Esophagus muscularis mucosa (tissue), 4 donors: ENCODE measurements at regions not wholly inside any gene's neighbourhood (a gene's known extent, or its start where the extent isn't known, plus 50 kb on each side); places are given as distances from the start of the nearest gene placed in this dataset.

ENCODE experiments used
- DNase-seq: peaks from one replicate; pipeline ENCODE4 v3.0.0-alpha.2; 2017; ENCODE audit errors: extremely low spot score
- H3K27ac ChIP-seq, 4 donors: fragments of 200-600 bp; sonication (generic); replicated peaks in 1 of 4; 1 replicate in 3 of 4; 2 replicates in 1 of 4; pipeline ENCODE4 v1.5.1; 2016 to 2019; ENCODE audit warnings: mild to moderate bottlenecking in 1 of 4
- H3K27me3 ChIP-seq, 4 donors: fragments of 200-600 bp; sonication (generic); one replicate each; pipeline versions ENCODE4 v1.5.1 to v1.6.0; 2016 to 2019
- H3K36me3 ChIP-seq, 4 donors: fragments of 200-600 bp; sonication (generic); one replicate each; pipeline ENCODE4 v1.5.1; 2016 to 2019
- H3K4me1 ChIP-seq, 4 donors: fragments of 200-600 bp; sonication (generic); one replicate each; pipeline ENCODE4 v1.5.1; 2016 to 2019
- H3K4me3 ChIP-seq, 4 donors: fragments of 200-600 bp; sonication (generic); 1 replicate in 2 of 4; 2 replicates in 2 of 4; pipeline ENCODE4 v1.5.1; 2016 to 2019; ENCODE audit warnings: mild to moderate bottlenecking in 4 of 4, moderate library complexity in 1 of 4
- H3K9me3 ChIP-seq, 4 donors: fragments of 200-600 bp; sonication (generic); 1 replicate in 3 of 4; 2 replicates in 1 of 4; pipeline ENCODE4 v1.5.1; 2016 to 2019
- CTCF ChIP-seq, 3 experiments: fragments of 200-600 bp in 2 of 3; fragments of 450-650 bp in 1 of 3; sonication (generic) in 2 of 3; IDR thresholded peaks; one replicate each; pipeline ENCODE4 v1.5.1; 2017 to 2019; ENCODE audit warnings: antibody characterized with exemption in 3 of 3, mild to moderate bottlenecking in 2 of 3, moderate library complexity in 1 of 3
- EP300 ChIP-seq: sonication (generic); formaldehyde crosslinking; IDR thresholded peaks from one replicate; pipeline ENCODE4 v1.6.1; 2017; ENCODE audit warnings: antibody characterized with exemption
- POLR2A ChIP-seq: fragments of 450-650 bp; IDR thresholded peaks from one replicate; pipeline ENCODE4 v1.6.1; 2017; ENCODE audit warnings: antibody characterized with exemption, moderate library complexity, mild to moderate bottlenecking, low read depth
- POLR2AphosphoS5 ChIP-seq, 2 donors: sonication (generic); formaldehyde crosslinking; IDR thresholded peaks; one replicate each; pipeline ENCODE4 v1.6.1; 2017; ENCODE audit warnings: antibody characterized with exemption in 2 of 2
- WGBS: methylation state at CpG from one replicate; pipeline ENCODE4 v1.1.5; 2018; 5-methylcytosine and 5-hydroxymethylcytosine counted together
- intact Hi-C: fragments of 100-400 bp; cut with DNase I; formaldehyde crosslinking; loops from one replicate; pipeline ENCODE4 v1.15.1; 2023

GRCh38 chr5:18792145-18792544, 1157.9 kb downstream of the TAF11L14 start:
- no peaks in the 10 kb centered on the region for H3K27me3 ChIP-seq
- no peaks in the 10 kb centered on the region for H3K9me3 ChIP-seq
- TF ChIP-seq POLR2AphosphoS5 (IDR thresholded peaks at IDR 0.05) = no peak
- no peak for TF ChIP-seq EP300
- TF ChIP-seq POLR2A = no peak
- TF ChIP-seq CTCF (IDR thresholded peaks at IDR 0.05) = no peak
- H3K4me3 ChIP-seq = no peak overlapping the region
- no peaks in the 10 kb centered on the region for H3K4me1 ChIP-seq
- DNase-seq = no peak
- 78% methylated on average over 6 of the region's 6 CpGs for WGBS
- no peak overlapping the region for H3K27ac ChIP-seq
- no peaks in the 10 kb centered on the region for H3K36me3 ChIP-seq
- intact Hi-C loops = no loop called here

- no peaks in the 10 kb centered on the region for H3K4me1 ChIP-seq
- no peak overlapping the region for H3K4me3 ChIP-seq
- DNase-seq = no peak
- no peaks in the 10 kb centered on the region for H3K27me3 ChIP-seq
- WGBS = 51% methylated on average over 5 of the region's 5 CpGs
- H3K9me3 ChIP-seq = no peaks in the 10 kb centered on the region
- intact Hi-C loops = no loop called here
- H3K36me3 ChIP-seq = no peaks in the 10 kb centered on the region
- no peak for TF ChIP-seq POLR2A
- TF ChIP-seq CTCF (IDR thresholded peaks at IDR 0.05) = no peak
- TF ChIP-seq POLR2AphosphoS5 (IDR thresholded peaks at IDR 0.05) = no peak
- no peak overlapping the region for H3K27ac ChIP-seq
These were observed 1163.0 kb downstream of the TAF11L14 start for GRCh38 chr5:18797222-18797621.

- H3K9me3 ChIP-seq = no peaks in the 10 kb centered on the region
- no peaks in the 10 kb centered on the region for H3K36me3 ChIP-seq
- no peak overlapping the region for H3K4me3 ChIP-seq
- no peak for DNase-seq
- 42% methylated on average over 3 of the region's 3 CpGs for WGBS
- TF ChIP-seq EP300 (no peak), POLR2AphosphoS5 (IDR thresholded peaks at IDR 0.05) (no peak), POLR2A (no peak), CTCF (IDR thresholded peaks at IDR 0.05) (no peak)
- intact Hi-C loops = no loop called here
- no peaks in the 10 kb centered on the region for H3K4me1 ChIP-seq
- no peak overlapping the region for H3K27ac ChIP-seq
- H3K27me3 ChIP-seq = no peaks in the 10 kb centered on the region
These were observed 1163.8 kb downstream of the TAF11L14 start for GRCh38 chr5:18798058-18798457.

- H3K4me1 ChIP-seq = no peaks in the 10 kb centered on the region
- TF ChIP-seq POLR2AphosphoS5 (IDR thresholded peaks at IDR 0.05) (no peak), POLR2A (no peak), CTCF (IDR thresholded peaks at IDR 0.05) (no peak), EP300 (no peak)
- no peak overlapping the region for H3K27ac ChIP-seq
- 84% methylated on average over 6 of the region's 6 CpGs for WGBS
- H3K36me3 ChIP-seq = no peaks in the 10 kb centered on the region
- intact Hi-C loops = no loop called here
- no peaks in the 10 kb centered on the region for H3K27me3 ChIP-seq
- no peaks in the 10 kb centered on the region for H3K9me3 ChIP-seq
- H3K4me3 ChIP-seq = no peak overlapping the region
- DNase-seq = no peak
These were observed 1165.3 kb downstream of the TAF11L14 start for GRCh38 chr5:18799482-18800128.
